ENCODE measurements at regions not wholly inside any gene's neighbourhood (a gene's known extent, or its start where the extent isn't known, plus 50 kb on each side); places are given as distances from the start of the nearest gene placed in this dataset.

DNA sequence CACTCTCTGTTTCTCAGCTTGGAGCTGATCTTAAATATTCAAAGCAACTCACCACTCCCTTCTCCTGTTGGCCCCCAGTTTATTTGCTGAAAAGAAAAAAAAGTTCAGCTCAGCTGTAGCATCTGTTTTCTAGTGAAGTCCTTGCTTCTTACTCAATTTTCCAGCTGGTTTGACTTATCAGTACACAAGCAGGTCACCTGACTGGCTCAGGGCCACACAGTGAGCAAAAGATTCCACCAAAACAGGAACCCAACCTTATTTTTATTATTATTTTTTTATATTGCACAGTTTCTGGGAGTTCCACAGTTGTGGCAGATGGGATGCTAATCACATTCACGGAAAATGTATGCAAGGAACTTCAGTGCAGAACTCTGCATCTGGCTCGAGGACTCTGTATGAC, 390.7 kb upstream of the RGMA start:
- Histone ChIP-seq H3K9me3 (ENCODE audit: control insufficient read depth in 1 of 2, insufficient read depth in 1 of 2, low read depth in 1 of 2, low read length in 2 of 2) (no peaks in the 10 kb centered on the region), H3K36me3 (ENCODE audit: control insufficient read depth in 1 of 2, insufficient read depth in 2 of 2, low read length in 2 of 2) (no peaks in the 10 kb centered on the region), H3K4me1 (ENCODE audit: control insufficient read depth in 1 of 2, insufficient read depth in 2 of 2, low read length in 2 of 2) (no peaks in the 10 kb centered on the region), H3K9ac (ENCODE audit: low read length) (no peak overlapping the region), H3K27me3 (ENCODE audit: insufficient read depth, low read length) (0 out of 2 replicates have a peak, but pooled peaks cover under 1% of the 10 kb centered on the region), H3K4me2 (ENCODE audit: low read length) (no peak overlapping the region), H3K4me3 (replicated peaks in 1 of 2; ENCODE audit: low read depth in 1 of 2, low read length in 2 of 2) (no peak overlapping the region), H3K9me2 (ENCODE audit: insufficient read depth) (no peaks in the 10 kb centered on the region), H2AFZ (ENCODE audit: low read depth, low read length, poor library complexity, severe bottlenecking) (no peak overlapping the region), H3K27ac (ENCODE audit: low read depth, low read length) (no peak overlapping the region), H4K20me1 (ENCODE audit: insufficient read depth) (no peaks in the 10 kb centered on the region), H3K79me2 (ENCODE audit: insufficient read depth, low read length) (no peaks in the 10 kb centered on the region)
- TF ChIP-seq, protein P1, sequence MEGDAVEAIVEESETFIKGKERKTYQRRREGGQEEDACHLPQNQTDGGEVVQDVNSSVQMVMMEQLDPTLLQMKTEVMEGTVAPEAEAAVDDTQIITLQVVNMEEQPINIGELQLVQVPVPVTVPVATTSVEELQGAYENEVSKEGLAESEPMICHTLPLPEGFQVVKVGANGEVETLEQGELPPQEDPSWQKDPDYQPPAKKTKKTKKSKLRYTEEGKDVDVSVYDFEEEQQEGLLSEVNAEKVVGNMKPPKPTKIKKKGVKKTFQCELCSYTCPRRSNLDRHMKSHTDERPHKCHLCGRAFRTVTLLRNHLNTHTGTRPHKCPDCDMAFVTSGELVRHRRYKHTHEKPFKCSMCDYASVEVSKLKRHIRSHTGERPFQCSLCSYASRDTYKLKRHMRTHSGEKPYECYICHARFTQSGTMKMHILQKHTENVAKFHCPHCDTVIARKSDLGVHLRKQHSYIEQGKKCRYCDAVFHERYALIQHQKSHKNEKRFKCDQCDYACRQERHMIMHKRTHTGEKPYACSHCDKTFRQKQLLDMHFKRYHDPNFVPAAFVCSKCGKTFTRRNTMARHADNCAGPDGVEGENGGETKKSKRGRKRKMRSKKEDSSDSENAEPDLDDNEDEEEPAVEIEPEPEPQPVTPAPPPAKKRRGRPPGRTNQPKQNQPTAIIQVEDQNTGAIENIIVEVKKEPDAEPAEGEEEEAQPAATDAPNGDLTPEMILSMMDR (IDR thresholded peaks at IDR 0.05 in 2 of 3, conservative IDR thresholded peaks at IDR 0.05 in 1 of 3; ENCODE audit: borderline replicate concordance in 1 of 3, insufficient read depth in 1 of 3, low read depth in 2 of 3, low read length in 2 of 3) = no peak
- TF ChIP-seq ZNF274 (IDR thresholded peaks at IDR 0.05; ENCODE audit: low read depth, low read length) (no peak), POLR2AphosphoS5 (IDR thresholded peaks at IDR 0.05; ENCODE audit: low read depth, low read length) (no peak), CBX3 (IDR thresholded peaks at IDR 0.05; ENCODE audit: low read depth) (no peak), SRF (IDR thresholded peaks at IDR 0.05; ENCODE audit: low read depth) (no peak), EZH2 (IDR thresholded peaks at IDR 0.05) (no peak), ZFX (IDR thresholded peaks at IDR 0.05) (no peak), TCF7L2 (IDR thresholded peaks at IDR 0.05; ENCODE audit: borderline replicate concordance, extremely low read depth, insufficient read depth, insufficient read length) (no peak), SP1 (IDR thresholded peaks at IDR 0.05; ENCODE audit: low read depth) (no peak), CEBPB (IDR thresholded peaks at IDR 0.05; ENCODE audit: low read depth) (no peak), EGR1 (IDR thresholded peaks at IDR 0.05; ENCODE audit: low read depth) (no peak), EZH2phosphoT487 (IDR thresholded peaks at IDR 0.05; ENCODE audit: borderline replicate concordance) (no peak), RAD21 (IDR thresholded peaks at IDR 0.05; ENCODE audit: low read depth) (no peak), FOSL1 (IDR thresholded peaks at IDR 0.05; ENCODE audit: low read depth) (no peak), POLR2A (IDR thresholded peaks at IDR 0.05; ENCODE audit: borderline replicate concordance, extremely low read depth, insufficient read depth, insufficient read length) (no peak), ELF1 (IDR thresholded peaks at IDR 0.05; ENCODE audit: borderline replicate concordance, low read depth) (no peak), JUND (IDR thresholded peaks at IDR 0.05) (no peak)
- TF ChIP-seq, protein P2, sequence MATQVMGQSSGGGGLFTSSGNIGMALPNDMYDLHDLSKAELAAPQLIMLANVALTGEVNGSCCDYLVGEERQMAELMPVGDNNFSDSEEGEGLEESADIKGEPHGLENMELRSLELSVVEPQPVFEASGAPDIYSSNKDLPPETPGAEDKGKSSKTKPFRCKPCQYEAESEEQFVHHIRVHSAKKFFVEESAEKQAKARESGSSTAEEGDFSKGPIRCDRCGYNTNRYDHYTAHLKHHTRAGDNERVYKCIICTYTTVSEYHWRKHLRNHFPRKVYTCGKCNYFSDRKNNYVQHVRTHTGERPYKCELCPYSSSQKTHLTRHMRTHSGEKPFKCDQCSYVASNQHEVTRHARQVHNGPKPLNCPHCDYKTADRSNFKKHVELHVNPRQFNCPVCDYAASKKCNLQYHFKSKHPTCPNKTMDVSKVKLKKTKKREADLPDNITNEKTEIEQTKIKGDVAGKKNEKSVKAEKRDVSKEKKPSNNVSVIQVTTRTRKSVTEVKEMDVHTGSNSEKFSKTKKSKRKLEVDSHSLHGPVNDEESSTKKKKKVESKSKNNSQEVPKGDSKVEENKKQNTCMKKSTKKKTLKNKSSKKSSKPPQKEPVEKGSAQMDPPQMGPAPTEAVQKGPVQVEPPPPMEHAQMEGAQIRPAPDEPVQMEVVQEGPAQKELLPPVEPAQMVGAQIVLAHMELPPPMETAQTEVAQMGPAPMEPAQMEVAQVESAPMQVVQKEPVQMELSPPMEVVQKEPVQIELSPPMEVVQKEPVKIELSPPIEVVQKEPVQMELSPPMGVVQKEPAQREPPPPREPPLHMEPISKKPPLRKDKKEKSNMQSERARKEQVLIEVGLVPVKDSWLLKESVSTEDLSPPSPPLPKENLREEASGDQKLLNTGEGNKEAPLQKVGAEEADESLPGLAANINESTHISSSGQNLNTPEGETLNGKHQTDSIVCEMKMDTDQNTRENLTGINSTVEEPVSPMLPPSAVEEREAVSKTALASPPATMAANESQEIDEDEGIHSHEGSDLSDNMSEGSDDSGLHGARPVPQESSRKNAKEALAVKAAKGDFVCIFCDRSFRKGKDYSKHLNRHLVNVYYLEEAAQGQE (IDR thresholded peaks at IDR 0.05; ENCODE audit: low read depth) = no peak
- RAD21 ChIA-PET (ENCODE audit: low non-redundant PET in 1 of 2, low total read pairs in 2 of 2, uncharacterized antibody in 2 of 2, unreplicated experiment in 2 of 2) = no interaction called here
- DNase-seq (ENCODE audit: low read depth, low spot score) (no peak), ATAC-seq (no peak)
- intact Hi-C loops (cut with micrococcal nuclease) = no loop called here
- BruUV-seq (replicated peaks) = no TSS peak
- POLR2A ChIA-PET = no interaction called here
- CTCF ChIA-PET = no interaction called here
